HepG2 (cell line): ENCODE measurements at regions not wholly inside any gene's neighbourhood (a gene's known extent, or its start where the extent isn't known, plus 50 kb on each side); places are given as distances from the start of the nearest gene placed in this dataset.

Source experiments
- ATAC-seq: fragments of 200-7000 bp; cut with Tn5 transposase; 3 replicates; pipeline ENCODE4 v1.9.1; 2020; ENCODE audit warnings: mild to moderate bottlenecking, moderate library complexity
- BruUV-seq: library from RNA; stranded (reverse); fragments of 400-500 nt; replicated peaks from 2 replicates; lab custom pipeline; 2021; lab: Mats Ljungman, UMichigan
- CTCF ChIA-PET: fragments of 300-600 bp; formaldehyde crosslinking; extraction: SDS; loops from one replicate; lab custom pipeline; 2021; ENCODE audit warnings: low total read pairs, inconsistent platforms, low intra/inter-chr PET ratio; lab: Yijun Ruan, JAX
- POLR2A ChIA-PET: fragments of 350-600 bp; sonication (Branson Sonifier 250); formaldehyde crosslinking; loops from one replicate; lab custom pipeline; 2020; ENCODE audit warnings: antibody characterized with exemption, inconsistent platforms; lab: Yijun Ruan, JAX
- DNase-seq: peaks from one replicate; pipeline ENCODE4 v3.0.0-alpha.2; 2015; ENCODE audit warnings: low spot score
- FAIRE-seq: peaks from 3 replicates; lab custom pipeline; 2011; peaks lifted over from hg19 to GRCh38; lab: Jason Lieb, UNC
- H2AFZ ChIP-seq: one replicate; pipeline ENCODE4 v1.6.1; 2011; ENCODE audit warnings: low read length, inconsistent platforms
- H3K27ac ChIP-seq: fragments of 300-600 bp; 3 replicates; pipeline ENCODE4 v1.8.0; 2011; ENCODE audit warnings: mixed run types, mild to moderate bottlenecking, mixed read lengths, low read length, inconsistent platforms; ENCODE audit not compliant: insufficient read depth; ENCODE audit errors: extremely low read length
- H3K27me3 ChIP-seq, 2 experiments: fragments of 200-600 bp in 1 of 2; 2 replicates in 1 of 2; 3 replicates in 1 of 2; pipeline versions ENCODE4 v1.6.0 to v1.8.0; 2011; ENCODE audit warnings: low read length in 2 of 2, mild to moderate bottlenecking in 2 of 2, moderate library complexity in 2 of 2, inconsistent platforms in 1 of 2; ENCODE audit not compliant: insufficient read depth in 2 of 2, control insufficient read depth in 1 of 2
- H3K36me3 ChIP-seq, 2 experiments: fragments of 200-600 bp in 1 of 2; replicated peaks in 1 of 2; 2 replicates in 1 of 2; 3 replicates in 1 of 2; pipeline versions ENCODE4 v1.5.1 to v1.8.0; 2011; ENCODE audit warnings: low read length in 2 of 2, inconsistent platforms in 1 of 2; ENCODE audit not compliant: insufficient read depth in 2 of 2, control insufficient read depth in 1 of 2
- H3K4me1 ChIP-seq: 2 replicates; pipeline ENCODE4 v1.5.1; 2012; ENCODE audit warnings: low read length, inconsistent platforms; ENCODE audit not compliant: insufficient read depth
- H3K4me2 ChIP-seq: 2 replicates; pipeline ENCODE4 v1.6.0; 2011; ENCODE audit warnings: low read depth, low read length, inconsistent platforms
- H3K4me3 ChIP-seq, 3 experiments: fragments of 200-600 bp in 1 of 3; sonication (generic), shearing (Covaris generic) in 1 of 3; replicated peaks in 1 of 3; 2 replicates each; pipeline ENCODE4 v1.5.1; 2011 to 2016; ENCODE audit warnings: low read length in 3 of 3, inconsistent platforms in 2 of 3, low read depth in 2 of 3, mild to moderate bottlenecking in 2 of 3, control low read depth in 1 of 3, mixed read lengths in 1 of 3; ENCODE audit not compliant: insufficient read depth in 1 of 3
- H3K79me2 ChIP-seq: one replicate; pipeline ENCODE4 v1.6.1; 2011; ENCODE audit warnings: low read length, inconsistent platforms; ENCODE audit not compliant: insufficient read depth
- H3K9ac ChIP-seq: 2 replicates; pipeline ENCODE4 v1.6.0; 2011; ENCODE audit warnings: mild to moderate bottlenecking, low read depth, low read length, inconsistent platforms; ENCODE audit not compliant: insufficient read depth
- H3K9me3 ChIP-seq: 2 replicates; pipeline ENCODE4 v1.5.1; 2012; ENCODE audit warnings: mild to moderate bottlenecking, low read length
- H4K20me1 ChIP-seq: 2 replicates; pipeline ENCODE4 v1.6.0; 2011; ENCODE audit warnings: inconsistent platforms, mild to moderate bottlenecking, low read length, moderate library complexity; ENCODE audit not compliant: insufficient read depth
- ASH2L ChIP-seq: fragments of 300-600, 200-600 bp; sonication (generic); IDR thresholded peaks from 2 replicates; pipeline ENCODE4 v1.7.0; 2017; ENCODE audit warnings: low read depth, mild to moderate bottlenecking, moderate library complexity, mixed read lengths, low read length; ENCODE audit not compliant: insufficient read length
- FOSL1 ChIP-seq: sonication (generic); formaldehyde crosslinking; IDR thresholded peaks from 2 replicates; pipeline ENCODE4 v1.9.0; 2021; ENCODE audit warnings: missing genetic modification reagents, borderline replicate concordance
- FOXJ3 ChIP-seq: sonication (generic); formaldehyde crosslinking; IDR thresholded peaks from 2 replicates; pipeline ENCODE4 v1.4.0; 2020; ENCODE audit warnings: missing genetic modification reagents, mild to moderate bottlenecking, borderline replicate concordance
- ISX ChIP-seq: sonication (generic); formaldehyde crosslinking; conservative IDR thresholded peaks from 2 replicates; pipeline ENCODE4 v1.5.0; 2020; ENCODE audit warnings: missing genetic modification reagents
- SOX5 ChIP-seq: IDR thresholded peaks from 2 replicates; pipeline ENCODE4 v1.6.1; 2016; ENCODE audit warnings: borderline replicate concordance
- SRSF4 ChIP-seq: fragments of 200-400 bp; formaldehyde crosslinking; IDR thresholded peaks from one replicate; pipeline ENCODE4 v1.6.1; 2018; ENCODE audit warnings: mild to moderate bottlenecking, low read depth, low read length, moderate library complexity; ENCODE audit not compliant: poor library complexity, severe bottlenecking
- ZBTB21 ChIP-seq: sonication (generic); formaldehyde crosslinking; IDR thresholded peaks from 2 replicates; pipeline ENCODE4 v1.4.0; 2020; ENCODE audit warnings: missing genetic modification reagents
- ZNF235 ChIP-seq: sonication (generic); formaldehyde crosslinking; IDR thresholded peaks from 2 replicates; pipeline ENCODE4 v1.8.1; 2023; ENCODE audit warnings: mild to moderate bottlenecking, missing genetic modification reagents, borderline replicate concordance
- ZNF335 ChIP-seq: sonication (generic); formaldehyde crosslinking; IDR thresholded peaks from 2 replicates; pipeline ENCODE4 v1.4.0; 2020; ENCODE audit warnings: missing genetic modification reagents
- ZNF543 ChIP-seq: sonication (generic); formaldehyde crosslinking; IDR thresholded peaks from 2 replicates; pipeline ENCODE4 v1.4.0; 2020; ENCODE audit warnings: mild to moderate bottlenecking, missing genetic modification reagents
- ZNF709 ChIP-seq: sonication (generic); formaldehyde crosslinking; IDR thresholded peaks from 2 replicates; pipeline ENCODE4 v1.5.0; 2020; ENCODE audit warnings: mild to moderate bottlenecking, missing genetic modification reagents
- in situ Hi-C: cut with HindIII; loops from 2 replicates; pipeline ENCODE4 v1.10.0; 2017; ENCODE audit warnings: low pct_unique_long_range_greater_than_20kb; ENCODE audit not compliant: extremely low pct_ligation_motif_present
- intact Hi-C: fragments of 100-400 bp; cut with micrococcal nuclease; formaldehyde crosslinking; loops from one replicate; pipeline ENCODE4 v1.10.0; 2022; ENCODE audit not compliant: unreplicated experiment
- TF ChIP-seq, protein P1 (sequence below): sonication (generic); formaldehyde crosslinking; IDR thresholded peaks from 2 replicates; pipeline ENCODE4 v1.5.0; 2020; ENCODE audit warnings: mild to moderate bottlenecking, missing genetic modification reagents, moderate library complexity

- CTCF ChIA-PET = no interaction called here
- no peaks in the 10 kb centered on the region for H3K79me2 ChIP-seq
- no peaks in the 10 kb centered on the region for H3K36me3 ChIP-seq
- TF ChIP-seq ISX (no peak), SOX5 (CRISPR knock-in tag) (no peak), ZNF335 (CRISPR knock-in tag) (no peak), ASH2L (no peak), ZNF543 (CRISPR knock-in tag) (no peak), FOSL1 (CRISPR knock-in tag) (no peak), ZNF709 (CRISPR knock-in tag) (no peak), ZBTB21 (CRISPR knock-in tag) (no peak), ZNF235 (CRISPR knock-in tag) (no peak), FOXJ3 (CRISPR knock-in tag) (no peak), SRSF4 (no peak)
- TF ChIP-seq, protein P1, sequence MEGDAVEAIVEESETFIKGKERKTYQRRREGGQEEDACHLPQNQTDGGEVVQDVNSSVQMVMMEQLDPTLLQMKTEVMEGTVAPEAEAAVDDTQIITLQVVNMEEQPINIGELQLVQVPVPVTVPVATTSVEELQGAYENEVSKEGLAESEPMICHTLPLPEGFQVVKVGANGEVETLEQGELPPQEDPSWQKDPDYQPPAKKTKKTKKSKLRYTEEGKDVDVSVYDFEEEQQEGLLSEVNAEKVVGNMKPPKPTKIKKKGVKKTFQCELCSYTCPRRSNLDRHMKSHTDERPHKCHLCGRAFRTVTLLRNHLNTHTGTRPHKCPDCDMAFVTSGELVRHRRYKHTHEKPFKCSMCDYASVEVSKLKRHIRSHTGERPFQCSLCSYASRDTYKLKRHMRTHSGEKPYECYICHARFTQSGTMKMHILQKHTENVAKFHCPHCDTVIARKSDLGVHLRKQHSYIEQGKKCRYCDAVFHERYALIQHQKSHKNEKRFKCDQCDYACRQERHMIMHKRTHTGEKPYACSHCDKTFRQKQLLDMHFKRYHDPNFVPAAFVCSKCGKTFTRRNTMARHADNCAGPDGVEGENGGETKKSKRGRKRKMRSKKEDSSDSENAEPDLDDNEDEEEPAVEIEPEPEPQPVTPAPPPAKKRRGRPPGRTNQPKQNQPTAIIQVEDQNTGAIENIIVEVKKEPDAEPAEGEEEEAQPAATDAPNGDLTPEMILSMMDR = no peak
- H3K9ac ChIP-seq = no peak overlapping the region
- FAIRE-seq (no peak), DNase-seq (no peak), ATAC-seq (no peak)
- no peaks in the 10 kb centered on the region for H4K20me1 ChIP-seq
- H3K27ac ChIP-seq = no peak overlapping the region
- no peaks in the 10 kb centered on the region; a peak in 1 of 5 replicates for H3K27me3 ChIP-seq
- H3K4me1 ChIP-seq = peaks cover 16% of the 10 kb centered on the region; the same call in 1 of the 2 replicates
- H3K4me2 ChIP-seq = no peak overlapping the region
- in situ Hi-C loops (no loop called here), intact Hi-C loops (no loop called here)
- POLR2A ChIA-PET = no interaction called here
- H3K4me3 ChIP-seq = no peak overlapping the region
- H2AFZ ChIP-seq = no peak overlapping the region
- no TSS peak for BruUV-seq
- H3K9me3 ChIP-seq = peaks cover 11% of the 10 kb centered on the region; the same call in 1 of the 2 replicates
Measured at GRCh38 chr7:115101199-115101598, 179.3 kb downstream of the MDFIC start.
